SK-MEL-5 (cell line): ENCODE measurements at regions not wholly inside any gene's neighbourhood (a gene's known extent, or its start where the extent isn't known, plus 50 kb on each side); places are given as distances from the start of the nearest gene placed in this dataset.

Experiments
- DNase-seq: peaks from one replicate; pipeline ENCODE4 v3.0.0-alpha.2; 2016; ENCODE audit warnings: low read depth, low spot score
- in situ Hi-C: cut with HindIII; loops from 2 replicates; pipeline ENCODE4 v1.10.0; 2016; ENCODE audit warnings: low sequenced_read_pairs, high pct_unique_total_duplicates, low pct_unique_long_range_greater_than_20kb

- in situ Hi-C loops = no loop called here
- DNase-seq = no peak
Observed at GRCh38 chrX:139206914-139207313, 323.6 kb upstream of the F9 start.

- peak; percentile 62 for DNase-seq
- in situ Hi-C loops = no loop called here
Observed at GRCh38 chrX:139204898-139205667, 325.5 kb upstream of the F9 start.

GRCh38 chrX:139204571-139204897 lies 326.0 kb upstream of the F9 start:
- no peak for DNase-seq
- in situ Hi-C loops = no loop called here

GRCh38 chrX:139203651-139204570 lies 326.6 kb upstream of the F9 start:
- in situ Hi-C loops = no loop called here
- DNase-seq = no peak

GRCh38 chrX:139202742-139203420 lies 327.7 kb upstream of the F9 start:
- DNase-seq = no peak
- in situ Hi-C loops = no loop called here

- no peak for DNase-seq
- in situ Hi-C loops = no loop called here
Observed at GRCh38 chrX:139201924-139202323, 328.6 kb upstream of the F9 start.

GRCh38 chrX:139200793-139201192 lies 329.7 kb upstream of the F9 start:
- in situ Hi-C loops = no loop called here

GRCh38 chrX:139200346-139200745 lies 330.2 kb upstream of the F9 start:
- in situ Hi-C loops = no loop called here
- DNase-seq = peak; percentile 17

More at GRCh38 chrX:139200793-139201192, 329.7 kb upstream of the F9 start:
- DNase-seq = peak; percentile 24

- DNase-seq = no peak
- in situ Hi-C loops = no loop called here
Observed at GRCh38 chrX:139199933-139200332, 330.6 kb upstream of the F9 start.

- in situ Hi-C loops = no loop called here
Observed at GRCh38 chrX:139198936-139199335, 331.6 kb upstream of the F9 start.

GRCh38 chrX:139196890-139197289 lies 333.6 kb upstream of the F9 start:
- no peak for DNase-seq
- in situ Hi-C loops = no loop called here

More at GRCh38 chrX:139198936-139199335, 331.6 kb upstream of the F9 start:
- no peak for DNase-seq

- in situ Hi-C loops = no loop called here
- no peak for DNase-seq
Observed at GRCh38 chrX:139194571-139195280, 335.8 kb upstream of the F9 start.

- in situ Hi-C loops = no loop called here
- no peak for DNase-seq
Observed at GRCh38 chrX:139192386-139192961, 338.1 kb upstream of the F9 start.

GRCh38 chrX:139191746-139192385 lies 338.7 kb upstream of the F9 start:
- in situ Hi-C loops = no loop called here

GRCh38 chrX:139191286-139191685 lies 339.3 kb upstream of the F9 start:
- no peak for DNase-seq
- in situ Hi-C loops = no loop called here

More at GRCh38 chrX:139191746-139192385, 338.7 kb upstream of the F9 start:
- no peak for DNase-seq

- in situ Hi-C loops = no loop called here
- no peak for DNase-seq
Observed at GRCh38 chrX:139187738-139188137, 342.8 kb upstream of the F9 start.

GRCh38 chrX:139186991-139187390 lies 343.5 kb upstream of the F9 start:
- DNase-seq = no peak
- in situ Hi-C loops = no loop called here
